ENCODE measurements at regions not wholly inside any gene's neighbourhood (a gene's known extent, or its start where the extent isn't known, plus 50 kb on each side); places are given as distances from the start of the nearest gene placed in this dataset.
A peak's percentile ranks its signal among the peaks of the same experiment; 100 is the strongest.

GRCh38 chr12:89038831-89039512, 313.3 kb downstream of the DUSP6 start:
- Mint-ChIP-seq H3K36me3 (peaks cover 0 to 2% of the 10 kb centered on the region in 2 donors), H3K4me3 (no peak overlapping the region), H3K27me3 (ENCODE audit: low read depth in 3 of 3) (peaks cover 1 to 2% (median 1%) of the 10 kb centered on the region in 3 donors), H3K4me1 (peaks cover 13% of the 10 kb centered on the region), H3K9me3 (peaks cover 0 to 2% (median 0%) of the 10 kb centered on the region in 7 donors), H3K27ac (no peak overlapping the region)
- no peaks in the 10 kb centered on the region for H3K79me2 ChIP-seq (ENCODE audit: insufficient read depth, low read length)
- no peaks in the 10 kb centered on the region for H3K9me3 ChIP-seq (replicated peaks in 1 of 2; ENCODE audit: control insufficient read depth in 1 of 2, insufficient read depth in 1 of 2, low read length in 2 of 2)
- no peak overlapping the region for H3K4me3 ChIP-seq (replicated peaks in 1 of 3; ENCODE audit: low read depth in 2 of 3, low read length in 3 of 3)
- no peak overlapping the region for H3K9ac ChIP-seq (ENCODE audit: insufficient read depth, low read length, poor library complexity, severe bottlenecking)
- no peak overlapping the region for H3K27ac ChIP-seq (ENCODE audit: low read depth in 1 of 2, low read length in 2 of 2)
- WGBS (ENCODE audit: insufficient coverage), result 100% methylated on average over 2 of the region's 4 CpGs
- H2AFZ ChIP-seq (ENCODE audit: insufficient read depth, low read depth, low read length, poor library complexity, severe bottlenecking), result no peak overlapping the region
- no peak overlapping the region for H3K4me2 ChIP-seq (replicated peaks; ENCODE audit: extremely low read depth, low read length, poor library complexity, severe bottlenecking)
- DNase-seq, result peak in 1 of 3 donors; percentile 12
- H3K36me3 ChIP-seq (replicated peaks in 1 of 2; ENCODE audit: control insufficient read depth in 1 of 2, insufficient read depth in 2 of 2, low read length in 2 of 2), result no peaks in the 10 kb centered on the region
- H4K20me1 ChIP-seq (ENCODE audit: insufficient read depth, low read length), result no peaks in the 10 kb centered on the region
- H3K4me1 ChIP-seq (ENCODE audit: control insufficient read depth in 1 of 2, insufficient read depth in 2 of 2, low read length in 2 of 2), result peaks cover 4 to 10% of the 10 kb centered on the region in 2 donors
- no peaks in the 10 kb centered on the region for H3K27me3 ChIP-seq (ENCODE audit: control insufficient read depth in 2 of 2, insufficient read depth in 2 of 2, low read length in 2 of 2)
- no peak for TF ChIP-seq CTCF (IDR thresholded peaks at IDR 0.05)
- intact Hi-C loops (cut with micrococcal nuclease), result no loop called here

GRCh38 chr12:89033062-89033461, 319.2 kb downstream of the DUSP6 start:
- intact Hi-C loops (cut with micrococcal nuclease), result no loop called here
- Histone ChIP-seq H3K36me3 (replicated peaks in 1 of 2; ENCODE audit: control insufficient read depth in 1 of 2, insufficient read depth in 2 of 2, low read length in 2 of 2) (no peaks in the 10 kb centered on the region), H3K27ac (ENCODE audit: low read depth in 1 of 2, low read length in 2 of 2) (no peak overlapping the region), H3K27me3 (ENCODE audit: control insufficient read depth in 2 of 2, insufficient read depth in 2 of 2, low read length in 2 of 2) (no peaks in the 10 kb centered on the region), H3K4me1 (ENCODE audit: control insufficient read depth in 1 of 2, insufficient read depth in 2 of 2, low read length in 2 of 2) (no peaks in the 10 kb centered on the region), H3K9ac (ENCODE audit: insufficient read depth, low read length, poor library complexity, severe bottlenecking) (no peak overlapping the region), H3K4me3 (replicated peaks in 1 of 3; ENCODE audit: low read depth in 2 of 3, low read length in 3 of 3) (no peak overlapping the region), H4K20me1 (ENCODE audit: insufficient read depth, low read length) (no peaks in the 10 kb centered on the region), H3K79me2 (ENCODE audit: insufficient read depth, low read length) (no peaks in the 10 kb centered on the region), H3K9me3 (replicated peaks in 1 of 2; ENCODE audit: control insufficient read depth in 1 of 2, insufficient read depth in 1 of 2, low read length in 2 of 2) (no peaks in the 10 kb centered on the region), H2AFZ (ENCODE audit: insufficient read depth, low read depth, low read length, poor library complexity, severe bottlenecking) (no peak overlapping the region), H3K4me2 (replicated peaks; ENCODE audit: extremely low read depth, low read length, poor library complexity, severe bottlenecking) (no peak overlapping the region)
- Mint-ChIP-seq H3K4me3 (no peak overlapping the region), H3K9me3 (no peaks in the 10 kb centered on the region), H3K27me3 (ENCODE audit: low read depth in 3 of 3) (peaks cover 1 to 3% (median 2%) of the 10 kb centered on the region in 3 donors), H3K27ac (no peak overlapping the region), H3K4me1 (no peaks in the 10 kb centered on the region), H3K36me3 (no peaks in the 10 kb centered on the region)
- no peak for TF ChIP-seq CTCF (IDR thresholded peaks at IDR 0.05)
- no peak for DNase-seq
- 100% methylated on average over 1 of the region's 3 CpGs for whole genome bisulfite sequencing (ENCODE audit: insufficient coverage)

Measured in CD14-positive monocyte (primary cell).